IPS-18a (cell line): ENCODE measurements at regions not wholly inside any gene's neighbourhood (a gene's known extent, or its start where the extent isn't known, plus 50 kb on each side); places are given as distances from the start of the nearest gene placed in this dataset.

ENCODE experiments used
- H3K27ac ChIP-seq: one replicate; pipeline ENCODE4 v1.5.1; 2013; ENCODE audit warnings: low read length
- H3K27me3 ChIP-seq: one replicate; pipeline ENCODE4 v1.6.1; 2013; ENCODE audit warnings: mild to moderate bottlenecking, low read length; ENCODE audit not compliant: control insufficient read depth, insufficient read depth
- H3K36me3 ChIP-seq: one replicate; pipeline ENCODE4 v1.6.1; 2013; ENCODE audit warnings: low read depth, low read length; ENCODE audit not compliant: control insufficient read depth
- H3K4me1 ChIP-seq: one replicate; pipeline ENCODE4 v1.6.1; 2013; ENCODE audit warnings: low read depth, low read length; ENCODE audit not compliant: control insufficient read depth
- H3K4me3 ChIP-seq: one replicate; pipeline ENCODE4 v1.5.1; 2013; ENCODE audit warnings: low read length
- H3K9ac ChIP-seq: one replicate; pipeline ENCODE4 v1.6.1; 2013; ENCODE audit warnings: mild to moderate bottlenecking, low read length, moderate library complexity
- H3K9me3 ChIP-seq: one replicate; pipeline ENCODE4 v1.6.1; 2013; ENCODE audit warnings: low read depth, low read length; ENCODE audit not compliant: control insufficient read depth

GRCh38 chr6:144986271-144986670, 701.1 kb downstream of the UTRN start:
- H3K4me1 ChIP-seq: no peaks in the 10 kb centered on the region
- no peaks in the 10 kb centered on the region for H3K36me3 ChIP-seq
- no peaks in the 10 kb centered on the region for H3K9me3 ChIP-seq

GRCh38 chr6:144989319-144990107, 704.4 kb downstream of the UTRN start:
- Histone ChIP-seq H3K9ac (no peak overlapping the region), H3K36me3 (no peaks in the 10 kb centered on the region), H3K27me3 (no peaks in the 10 kb centered on the region), H3K4me3 (no peak overlapping the region), H3K9me3 (no peaks in the 10 kb centered on the region), H3K27ac (no peak overlapping the region), H3K4me1 (peaks cover 6% of the 10 kb centered on the region)

More at GRCh38 chr6:144986271-144986670, 701.1 kb downstream of the UTRN start:
- H3K9ac ChIP-seq: no peak overlapping the region
- H3K27me3 ChIP-seq: no peaks in the 10 kb centered on the region
- H3K4me3 ChIP-seq: no peak overlapping the region
- H3K27ac ChIP-seq: no peak overlapping the region

- Histone ChIP-seq H3K4me3 (no peak overlapping the region), H3K4me1 (peaks cover 6% of the 10 kb centered on the region), H3K27ac (no peak overlapping the region), H3K9me3 (no peaks in the 10 kb centered on the region), H3K36me3 (no peaks in the 10 kb centered on the region), H3K27me3 (no peaks in the 10 kb centered on the region), H3K9ac (no peak overlapping the region)
Observed at GRCh38 chr6:144990784-144991183, 705.6 kb downstream of the UTRN start.

- no peaks in the 10 kb centered on the region for H3K27me3 ChIP-seq
- no peak overlapping the region for H3K4me3 ChIP-seq
- no peak overlapping the region for H3K27ac ChIP-seq
- no peaks in the 10 kb centered on the region for H3K36me3 ChIP-seq
- no peak overlapping the region for H3K9ac ChIP-seq
- H3K4me1 ChIP-seq: peaks cover 6% of the 10 kb centered on the region
- no peaks in the 10 kb centered on the region for H3K9me3 ChIP-seq
Observed at GRCh38 chr6:144993870-144994269, 708.7 kb downstream of the UTRN start.

GRCh38 chr6:144997996-144998395, 712.9 kb downstream of the UTRN start:
- H3K36me3 ChIP-seq: no peaks in the 10 kb centered on the region
- H3K27me3 ChIP-seq: no peaks in the 10 kb centered on the region
- no peak overlapping the region for H3K27ac ChIP-seq
- H3K4me3 ChIP-seq: no peak overlapping the region
- H3K9ac ChIP-seq: no peak overlapping the region
- H3K9me3 ChIP-seq: no peaks in the 10 kb centered on the region
- H3K4me1 ChIP-seq: peaks cover 6% of the 10 kb centered on the region

- Histone ChIP-seq H3K27ac (no peak overlapping the region), H3K27me3 (no peaks in the 10 kb centered on the region), H3K4me1 (no peaks in the 10 kb centered on the region), H3K36me3 (no peaks in the 10 kb centered on the region), H3K9me3 (no peaks in the 10 kb centered on the region), H3K4me3 (no peak overlapping the region), H3K9ac (no peak overlapping the region)
Observed at GRCh38 chr6:144999127-144999526, 714.0 kb downstream of the UTRN start.

GRCh38 chr6:145003145-145003544, 718.0 kb downstream of the UTRN start:
- Histone ChIP-seq H3K27ac (no peak overlapping the region), H3K9me3 (no peaks in the 10 kb centered on the region), H3K27me3 (no peaks in the 10 kb centered on the region), H3K4me3 (no peak overlapping the region), H3K4me1 (peaks cover 5% of the 10 kb centered on the region), H3K9ac (no peak overlapping the region), H3K36me3 (no peaks in the 10 kb centered on the region)

GRCh38 chr6:145006914-145007313, 721.8 kb downstream of the UTRN start:
- no peak overlapping the region for H3K27ac ChIP-seq
- no peak overlapping the region for H3K9ac ChIP-seq
- no peaks in the 10 kb centered on the region for H3K36me3 ChIP-seq
- no peak overlapping the region for H3K4me3 ChIP-seq
- H3K4me1 ChIP-seq: peaks cover 5% of the 10 kb centered on the region
- H3K9me3 ChIP-seq: no peaks in the 10 kb centered on the region
- no peaks in the 10 kb centered on the region for H3K27me3 ChIP-seq

- Histone ChIP-seq H3K4me1 (peaks cover 5% of the 10 kb centered on the region), H3K36me3 (no peaks in the 10 kb centered on the region), H3K9me3 (no peaks in the 10 kb centered on the region), H3K4me3 (no peak overlapping the region), H3K27ac (no peak overlapping the region), H3K27me3 (no peaks in the 10 kb centered on the region), H3K9ac (no peak overlapping the region)
Observed at GRCh38 chr6:145008715-145009114, 723.6 kb downstream of the UTRN start.

GRCh38 chr6:145009711-145010110, 724.6 kb downstream of the UTRN start:
- Histone ChIP-seq H3K9me3 (no peaks in the 10 kb centered on the region), H3K4me3 (no peak overlapping the region), H3K4me1 (peaks cover 5% of the 10 kb centered on the region), H3K27me3 (no peaks in the 10 kb centered on the region), H3K27ac (no peak overlapping the region), H3K9ac (no peak overlapping the region), H3K36me3 (no peaks in the 10 kb centered on the region)

- no peaks in the 10 kb centered on the region for H3K9me3 ChIP-seq
- no peak overlapping the region for H3K27ac ChIP-seq
Observed at GRCh38 chr6:145012039-145012662, 723.2 kb downstream of the EPM2A start.

More at GRCh38 chr6:145012039-145012662, 723.2 kb downstream of the EPM2A start:
- peaks cover 1% of the 10 kb centered on the region for H3K4me1 ChIP-seq
- no peaks in the 10 kb centered on the region for H3K36me3 ChIP-seq
- no peak overlapping the region for H3K4me3 ChIP-seq
- no peak overlapping the region for H3K9ac ChIP-seq
- no peaks in the 10 kb centered on the region for H3K27me3 ChIP-seq
